MCF 10A (cell line): ENCODE measurements at regions not wholly inside any gene's neighbourhood (a gene's known extent, or its start where the extent isn't known, plus 50 kb on each side); places are given as distances from the start of the nearest gene placed in this dataset.

Experiments used
- BruUV-seq: library from RNA; stranded (reverse); fragments of 400-500 nt; replicated peaks from 2 replicates; lab custom pipeline; 2021; lab: Mats Ljungman, UMichigan
- CTCF ChIA-PET: fragments of 300-600 bp; sonication (Branson Sonifier 250); formaldehyde crosslinking; extraction: SDS; loops from one replicate; lab custom pipeline; 2021; ENCODE audit warnings: antibody characterized with exemption, inconsistent platforms; lab: Yijun Ruan, JAX
- POLR2A ChIA-PET: fragments of 300-600, 350-650 bp; sonication (Branson Sonifier 250); formaldehyde crosslinking; extraction: SDS; loops from one replicate; lab custom pipeline; 2020; ENCODE audit warnings: antibody characterized with exemption, inconsistent platforms; lab: Yijun Ruan, JAX
- DNase-seq: peaks from one replicate; pipeline ENCODE4 v3.0.0-alpha.2; 2018; ENCODE audit not compliant: unreplicated experiment
- H3K27ac Mint-ChIP-seq: one replicate; pipeline ENCODE4 v1.8.0; 2022; ENCODE audit warnings: mild to moderate bottlenecking, low read depth, mixed read lengths; ENCODE audit not compliant: unreplicated experiment
- H3K27me3 Mint-ChIP-seq: one replicate; pipeline ENCODE4 v1.8.0; 2022; ENCODE audit warnings: mixed read lengths; ENCODE audit not compliant: insufficient read depth, unreplicated experiment
- H3K36me3 Mint-ChIP-seq: one replicate; pipeline ENCODE4 v1.8.0; 2022; ENCODE audit warnings: mild to moderate bottlenecking, moderate library complexity, mixed read lengths; ENCODE audit not compliant: insufficient read depth, unreplicated experiment
- H3K4me1 Mint-ChIP-seq: one replicate; pipeline ENCODE4 v1.8.0; 2022; ENCODE audit warnings: mixed read lengths; ENCODE audit not compliant: insufficient read depth, unreplicated experiment
- H3K4me3 Mint-ChIP-seq: one replicate; pipeline ENCODE4 v1.8.0; 2022; ENCODE audit warnings: mild to moderate bottlenecking, moderate library complexity, mixed read lengths; ENCODE audit not compliant: unreplicated experiment
- H3K9me3 Mint-ChIP-seq: one replicate; pipeline ENCODE4 v1.8.0; 2022; ENCODE audit warnings: mixed read lengths; ENCODE audit not compliant: unreplicated experiment
- CTCF ChIP-seq: fragments of 200-600 bp; IDR thresholded peaks from one replicate; pipeline ENCODE4 v1.8.0; 2022; ENCODE audit warnings: antibody characterized with exemption, mild to moderate bottlenecking; ENCODE audit not compliant: unreplicated experiment
- intact Hi-C: fragments of 100-400 bp; cut with micrococcal nuclease; formaldehyde crosslinking; loops from 2 replicates; pipeline ENCODE4 v1.14.1; 2022

GRCh38 chr14:42374332-42374731 is 767.7 kb downstream of the LRFN5 start:
- DNase-seq, result peak; percentile 5
- CTCF ChIA-PET, result no interaction called here
- no peak overlapping the region for H3K27ac Mint-ChIP-seq
- POLR2A ChIA-PET, result no interaction called here
- no peaks in the 10 kb centered on the region for H3K27me3 Mint-ChIP-seq
- no peak overlapping the region for H3K4me3 Mint-ChIP-seq
- no peaks in the 10 kb centered on the region for H3K36me3 Mint-ChIP-seq
- peaks cover 4% of the 10 kb centered on the region for H3K4me1 Mint-ChIP-seq
- no peaks in the 10 kb centered on the region for H3K9me3 Mint-ChIP-seq
- intact Hi-C loops, result no loop called here
- BruUV-seq, result no TSS peak
- TF ChIP-seq CTCF, result no peak

- no peak for TF ChIP-seq CTCF
- POLR2A ChIA-PET, result no interaction called here
Observed at GRCh38 chr14:42370056-42370455, 763.4 kb downstream of the LRFN5 start.

GRCh38 chr14:42368234-42368633 is 761.6 kb downstream of the LRFN5 start:
- Mint-ChIP-seq H3K9me3 (no peaks in the 10 kb centered on the region), H3K27ac (no peak overlapping the region), H3K4me1 (peaks cover 15% of the 10 kb centered on the region), H3K4me3 (no peak overlapping the region), H3K27me3 (no peaks in the 10 kb centered on the region), H3K36me3 (no peaks in the 10 kb centered on the region)
- no peak for DNase-seq
- POLR2A ChIA-PET, result no interaction called here
- no peak for TF ChIP-seq CTCF
- BruUV-seq, result no TSS peak
- CTCF ChIA-PET, result no interaction called here
- intact Hi-C loops, result no loop called here

More at GRCh38 chr14:42370056-42370455, 763.4 kb downstream of the LRFN5 start:
- Mint-ChIP-seq H3K9me3 (no peaks in the 10 kb centered on the region), H3K27me3 (no peaks in the 10 kb centered on the region), H3K4me1 (peaks cover 5% of the 10 kb centered on the region), H3K36me3 (no peaks in the 10 kb centered on the region), H3K27ac (no peak overlapping the region), H3K4me3 (no peak overlapping the region)
- BruUV-seq, result no TSS peak
- no peak for DNase-seq
- intact Hi-C loops, result no loop called here
- CTCF ChIA-PET, result no interaction called here

- intact Hi-C loops, result no loop called here
- BruUV-seq, result no TSS peak
- no peaks in the 10 kb centered on the region for H3K9me3 Mint-ChIP-seq
- POLR2A ChIA-PET, result no interaction called here
- H3K27me3 Mint-ChIP-seq, result no peaks in the 10 kb centered on the region
- no peaks in the 10 kb centered on the region for H3K36me3 Mint-ChIP-seq
- CTCF ChIA-PET, result no interaction called here
- no peak overlapping the region for H3K27ac Mint-ChIP-seq
- H3K4me3 Mint-ChIP-seq, result no peak overlapping the region
- DNase-seq, result no peak
- TF ChIP-seq CTCF, result no peak
- peaks cover 5% of the 10 kb centered on the region for H3K4me1 Mint-ChIP-seq
Observed at GRCh38 chr14:42353315-42353714, 746.6 kb downstream of the LRFN5 start.
